ENCODE measurements at regions not wholly inside any gene's neighbourhood (a gene's known extent, or its start where the extent isn't known, plus 50 kb on each side); places are given as distances from the start of the nearest gene placed in this dataset.

- no peaks in the 10 kb centered on the region for H3K36me3 ChIP-seq (ENCODE audit: control insufficient read depth in 1 of 2, insufficient read depth in 2 of 2, low read length in 2 of 2)
- H3K4me3 ChIP-seq (ENCODE audit: low read depth in 1 of 2, low read length in 2 of 2), result no peak overlapping the region
- H3K4me1 ChIP-seq (ENCODE audit: control insufficient read depth in 1 of 2, insufficient read depth in 2 of 2, low read length in 2 of 2), result no peaks in the 10 kb centered on the region
- H3K9me3 ChIP-seq (ENCODE audit: control insufficient read depth in 1 of 2, low read length in 2 of 2), result no peaks in the 10 kb centered on the region
- no peaks in the 10 kb centered on the region for H3K27me3 ChIP-seq (ENCODE audit: low read depth, low read length)
- H3K27ac ChIP-seq (ENCODE audit: low read length), result no peak overlapping the region
Observed at GRCh38 chr5:73357576-73357975, 91.0 kb downstream of the FOXD1 start.

- no peaks in the 10 kb centered on the region for H3K36me3 ChIP-seq (ENCODE audit: control insufficient read depth in 1 of 2, insufficient read depth in 2 of 2, low read length in 2 of 2)
- H3K4me1 ChIP-seq (ENCODE audit: control insufficient read depth in 1 of 2, insufficient read depth in 2 of 2, low read length in 2 of 2), result no peaks in the 10 kb centered on the region
- H3K27me3 ChIP-seq (ENCODE audit: low read depth, low read length), result no peaks in the 10 kb centered on the region
- no peak overlapping the region for H3K4me3 ChIP-seq (ENCODE audit: low read depth in 1 of 2, low read length in 2 of 2)
- H3K9me3 ChIP-seq (ENCODE audit: control insufficient read depth in 1 of 2, low read length in 2 of 2), result peaks cover 0 to 4% of the 10 kb centered on the region in 2 donors
- no peak overlapping the region for H3K27ac ChIP-seq (ENCODE audit: low read length)
Observed at GRCh38 chr5:73355108-73355507, 93.5 kb downstream of the FOXD1 start.

- peaks cover 0 to 4% of the 10 kb centered on the region in 2 donors for H3K9me3 ChIP-seq (ENCODE audit: control insufficient read depth in 1 of 2, low read length in 2 of 2)
- H3K36me3 ChIP-seq (ENCODE audit: control insufficient read depth in 1 of 2, insufficient read depth in 2 of 2, low read length in 2 of 2), result no peaks in the 10 kb centered on the region
- no peak overlapping the region for H3K4me3 ChIP-seq (ENCODE audit: low read depth in 1 of 2, low read length in 2 of 2)
- no peaks in the 10 kb centered on the region for H3K4me1 ChIP-seq (ENCODE audit: control insufficient read depth in 1 of 2, insufficient read depth in 2 of 2, low read length in 2 of 2)
- H3K27me3 ChIP-seq (ENCODE audit: low read depth, low read length), result no peaks in the 10 kb centered on the region
- H3K27ac ChIP-seq (ENCODE audit: low read length), result no peak overlapping the region
Observed at GRCh38 chr5:73354406-73354805, 94.2 kb downstream of the FOXD1 start.

GRCh38 chr5:73352649-73353230 is 95.8 kb downstream of the FOXD1 start:
- Histone ChIP-seq H3K9me3 (ENCODE audit: control insufficient read depth in 1 of 2, low read length in 2 of 2) (peaks cover 0 to 8% of the 10 kb centered on the region in 2 donors), H3K4me3 (ENCODE audit: low read depth in 1 of 2, low read length in 2 of 2) (no peak overlapping the region), H3K27me3 (ENCODE audit: low read depth, low read length) (no peaks in the 10 kb centered on the region), H3K36me3 (ENCODE audit: control insufficient read depth in 1 of 2, insufficient read depth in 2 of 2, low read length in 2 of 2) (no peaks in the 10 kb centered on the region), H3K27ac (ENCODE audit: low read length) (no peak overlapping the region), H3K4me1 (ENCODE audit: control insufficient read depth in 1 of 2, insufficient read depth in 2 of 2, low read length in 2 of 2) (no peaks in the 10 kb centered on the region)

GRCh38 chr5:73352243-73352642 is 96.3 kb downstream of the FOXD1 start:
- H3K36me3 ChIP-seq (ENCODE audit: control insufficient read depth in 1 of 2, insufficient read depth in 2 of 2, low read length in 2 of 2), result no peaks in the 10 kb centered on the region
- H3K4me1 ChIP-seq (ENCODE audit: control insufficient read depth in 1 of 2, insufficient read depth in 2 of 2, low read length in 2 of 2), result no peaks in the 10 kb centered on the region
- peaks cover 0 to 12% of the 10 kb centered on the region in 2 donors for H3K9me3 ChIP-seq (ENCODE audit: control insufficient read depth in 1 of 2, low read length in 2 of 2)
- no peaks in the 10 kb centered on the region for H3K27me3 ChIP-seq (ENCODE audit: low read depth, low read length)
- no peak overlapping the region for H3K4me3 ChIP-seq (ENCODE audit: low read depth in 1 of 2, low read length in 2 of 2)
- H3K27ac ChIP-seq (ENCODE audit: low read length), result no peak overlapping the region

- H3K27ac ChIP-seq (ENCODE audit: low read length), result no peak overlapping the region
- no peaks in the 10 kb centered on the region for H3K36me3 ChIP-seq (ENCODE audit: control insufficient read depth in 1 of 2, insufficient read depth in 2 of 2, low read length in 2 of 2)
- H3K27me3 ChIP-seq (ENCODE audit: low read depth, low read length), result no peaks in the 10 kb centered on the region
- no peaks in the 10 kb centered on the region for H3K4me1 ChIP-seq (ENCODE audit: control insufficient read depth in 1 of 2, insufficient read depth in 2 of 2, low read length in 2 of 2)
- H3K4me3 ChIP-seq (ENCODE audit: low read depth in 1 of 2, low read length in 2 of 2), result no peak overlapping the region
- peaks cover 0 to 18% of the 10 kb centered on the region in 2 donors for H3K9me3 ChIP-seq (ENCODE audit: control insufficient read depth in 1 of 2, low read length in 2 of 2)
Observed at GRCh38 chr5:73351593-73351992, 97.0 kb downstream of the FOXD1 start.

GRCh38 chr5:73346878-73347408 is 101.6 kb downstream of the FOXD1 start:
- Histone ChIP-seq H3K36me3 (ENCODE audit: control insufficient read depth in 1 of 2, insufficient read depth in 2 of 2, low read length in 2 of 2) (no peaks in the 10 kb centered on the region), H3K9me3 (ENCODE audit: control insufficient read depth in 1 of 2, low read length in 2 of 2) (peaks cover 0 to 24% of the 10 kb centered on the region in 2 donors), H3K4me1 (ENCODE audit: control insufficient read depth in 1 of 2, insufficient read depth in 2 of 2, low read length in 2 of 2) (no peaks in the 10 kb centered on the region), H3K4me3 (ENCODE audit: low read depth in 1 of 2, low read length in 2 of 2) (no peak overlapping the region), H3K27ac (ENCODE audit: low read length) (no peak overlapping the region), H3K27me3 (ENCODE audit: low read depth, low read length) (no peaks in the 10 kb centered on the region)

GRCh38 chr5:73344835-73345234 is 103.7 kb downstream of the FOXD1 start:
- peaks cover 0 to 20% of the 10 kb centered on the region in 2 donors for H3K9me3 ChIP-seq (ENCODE audit: control insufficient read depth in 1 of 2, low read length in 2 of 2)
- no peak overlapping the region for H3K27ac ChIP-seq (ENCODE audit: low read length)
- H3K36me3 ChIP-seq (ENCODE audit: control insufficient read depth in 1 of 2, insufficient read depth in 2 of 2, low read length in 2 of 2), result no peaks in the 10 kb centered on the region
- no peaks in the 10 kb centered on the region for H3K27me3 ChIP-seq (ENCODE audit: low read depth, low read length)
- no peak overlapping the region for H3K4me3 ChIP-seq (ENCODE audit: low read depth in 1 of 2, low read length in 2 of 2)
- H3K4me1 ChIP-seq (ENCODE audit: control insufficient read depth in 1 of 2, insufficient read depth in 2 of 2, low read length in 2 of 2), result no peaks in the 10 kb centered on the region

GRCh38 chr5:73339711-73340110 is 108.9 kb downstream of the FOXD1 start:
- Histone ChIP-seq H3K36me3 (ENCODE audit: control insufficient read depth in 1 of 2, insufficient read depth in 2 of 2, low read length in 2 of 2) (peaks cover 0 to 3% of the 10 kb centered on the region in 2 donors), H3K4me3 (ENCODE audit: low read depth in 1 of 2, low read length in 2 of 2) (no peak overlapping the region), H3K27ac (ENCODE audit: low read length) (no peak overlapping the region), H3K27me3 (ENCODE audit: low read depth, low read length) (peaks cover 9% of the 10 kb centered on the region), H3K9me3 (ENCODE audit: control insufficient read depth in 1 of 2, low read length in 2 of 2) (no peaks in the 10 kb centered on the region), H3K4me1 (ENCODE audit: control insufficient read depth in 1 of 2, insufficient read depth in 2 of 2, low read length in 2 of 2) (no peaks in the 10 kb centered on the region)

- peaks cover 9% of the 10 kb centered on the region for H3K27me3 ChIP-seq (ENCODE audit: low read depth, low read length)
- no peak overlapping the region for H3K4me3 ChIP-seq (ENCODE audit: low read depth in 1 of 2, low read length in 2 of 2)
- H3K4me1 ChIP-seq (ENCODE audit: control insufficient read depth in 1 of 2, insufficient read depth in 2 of 2, low read length in 2 of 2), result no peaks in the 10 kb centered on the region
- no peak overlapping the region for H3K27ac ChIP-seq (ENCODE audit: low read length)
- peaks cover 0 to 3% of the 10 kb centered on the region in 2 donors for H3K36me3 ChIP-seq (ENCODE audit: control insufficient read depth in 1 of 2, insufficient read depth in 2 of 2, low read length in 2 of 2)
- no peaks in the 10 kb centered on the region for H3K9me3 ChIP-seq (ENCODE audit: control insufficient read depth in 1 of 2, low read length in 2 of 2)
Observed at GRCh38 chr5:73339051-73339575, 109.5 kb downstream of the FOXD1 start.

- Histone ChIP-seq H3K4me3 (ENCODE audit: low read depth in 1 of 2, low read length in 2 of 2) (no peak overlapping the region), H3K27me3 (ENCODE audit: low read depth, low read length) (peaks cover 9% of the 10 kb centered on the region), H3K27ac (ENCODE audit: low read length) (no peak overlapping the region), H3K4me1 (ENCODE audit: control insufficient read depth in 1 of 2, insufficient read depth in 2 of 2, low read length in 2 of 2) (no peaks in the 10 kb centered on the region), H3K36me3 (ENCODE audit: control insufficient read depth in 1 of 2, insufficient read depth in 2 of 2, low read length in 2 of 2) (peaks cover 0 to 3% of the 10 kb centered on the region in 2 donors), H3K9me3 (ENCODE audit: control insufficient read depth in 1 of 2, low read length in 2 of 2) (no peaks in the 10 kb centered on the region)
Observed at GRCh38 chr5:73338256-73339050, 110.1 kb downstream of the FOXD1 start.

Data from muscle layer of duodenum (tissue), 2 donors.